WI38 (cell line): ENCODE measurements at regions not wholly inside any gene's neighbourhood (a gene's known extent, or its start where the extent isn't known, plus 50 kb on each side); places are given as distances from the start of the nearest gene placed in this dataset.

Experiments used
- H3K4me3 ChIP-seq: 2 replicates; pipeline ENCODE4 v1.5.1; 2011; ENCODE audit warnings: low read depth, mild to moderate bottlenecking, control low read depth, low read length
- TF ChIP-seq, protein P1 (sequence below): IDR thresholded peaks from 2 replicates; pipeline ENCODE4 v1.5.1; 2012; ENCODE audit warnings: low read depth, mild to moderate bottlenecking, control low read depth, low read length

DNA sequence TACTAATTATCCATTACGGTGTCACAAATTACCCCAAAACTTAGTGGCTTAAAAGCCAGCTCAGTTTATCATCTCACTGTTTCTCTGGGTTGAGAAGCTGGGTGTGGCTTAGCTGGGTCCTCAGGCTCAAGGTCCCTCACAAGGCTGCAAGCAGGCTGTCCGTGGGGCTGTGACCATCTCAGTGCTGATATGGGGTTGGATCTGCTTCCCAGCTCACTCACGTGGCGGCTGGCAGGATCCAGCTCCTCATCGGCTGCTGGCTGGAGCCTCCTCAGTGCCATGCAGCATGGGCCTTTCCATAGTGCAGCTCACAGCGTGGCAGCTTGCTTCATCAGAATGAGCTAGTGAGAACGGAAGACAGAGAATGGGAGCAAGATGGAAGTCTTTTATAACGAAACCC, 128.5 kb upstream of the CPEB4 start:
- TF ChIP-seq, protein P1, sequence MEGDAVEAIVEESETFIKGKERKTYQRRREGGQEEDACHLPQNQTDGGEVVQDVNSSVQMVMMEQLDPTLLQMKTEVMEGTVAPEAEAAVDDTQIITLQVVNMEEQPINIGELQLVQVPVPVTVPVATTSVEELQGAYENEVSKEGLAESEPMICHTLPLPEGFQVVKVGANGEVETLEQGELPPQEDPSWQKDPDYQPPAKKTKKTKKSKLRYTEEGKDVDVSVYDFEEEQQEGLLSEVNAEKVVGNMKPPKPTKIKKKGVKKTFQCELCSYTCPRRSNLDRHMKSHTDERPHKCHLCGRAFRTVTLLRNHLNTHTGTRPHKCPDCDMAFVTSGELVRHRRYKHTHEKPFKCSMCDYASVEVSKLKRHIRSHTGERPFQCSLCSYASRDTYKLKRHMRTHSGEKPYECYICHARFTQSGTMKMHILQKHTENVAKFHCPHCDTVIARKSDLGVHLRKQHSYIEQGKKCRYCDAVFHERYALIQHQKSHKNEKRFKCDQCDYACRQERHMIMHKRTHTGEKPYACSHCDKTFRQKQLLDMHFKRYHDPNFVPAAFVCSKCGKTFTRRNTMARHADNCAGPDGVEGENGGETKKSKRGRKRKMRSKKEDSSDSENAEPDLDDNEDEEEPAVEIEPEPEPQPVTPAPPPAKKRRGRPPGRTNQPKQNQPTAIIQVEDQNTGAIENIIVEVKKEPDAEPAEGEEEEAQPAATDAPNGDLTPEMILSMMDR: no peak

DNA sequence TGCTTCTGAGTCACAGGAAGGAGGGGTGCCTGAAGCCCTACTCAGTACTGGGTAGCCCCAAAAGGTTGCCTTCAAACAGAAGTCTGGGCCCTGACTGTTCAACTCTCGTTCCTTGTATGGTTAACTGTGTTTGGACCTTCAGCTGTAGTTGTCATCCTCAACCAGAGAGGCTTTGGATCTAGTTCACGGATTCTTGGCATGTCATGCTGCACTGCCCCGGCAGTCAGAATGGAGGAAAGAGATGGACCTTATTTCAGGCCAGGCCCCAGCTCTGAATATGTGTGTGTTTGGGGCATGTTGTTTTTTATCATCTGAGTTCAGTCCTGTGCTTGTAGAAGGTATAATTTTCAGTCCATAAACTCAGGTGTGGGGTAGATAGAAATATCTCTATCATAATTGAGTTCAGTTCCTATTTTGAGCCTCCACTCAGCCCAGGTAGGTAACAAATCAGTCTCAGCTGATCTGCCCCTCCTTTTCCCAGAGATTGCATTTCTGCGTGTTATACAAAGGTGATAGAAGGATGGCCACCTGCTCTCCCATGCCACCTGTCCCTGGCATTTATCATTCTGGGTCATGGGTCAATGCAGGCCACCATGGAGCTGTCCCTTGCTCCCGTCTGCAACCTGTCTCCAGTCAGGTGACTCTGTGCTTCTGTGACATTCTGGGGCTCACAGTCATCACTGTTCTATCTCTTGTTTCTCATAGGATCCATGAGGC, 127.5 kb upstream of the CPEB4 start:
- H3K4me3 ChIP-seq: no peak overlapping the region
- TF ChIP-seq, protein P1: no peak

More for the DNA sequence above, 128.5 kb upstream of the CPEB4 start:
- H3K4me3 ChIP-seq: no peak overlapping the region

DNA sequence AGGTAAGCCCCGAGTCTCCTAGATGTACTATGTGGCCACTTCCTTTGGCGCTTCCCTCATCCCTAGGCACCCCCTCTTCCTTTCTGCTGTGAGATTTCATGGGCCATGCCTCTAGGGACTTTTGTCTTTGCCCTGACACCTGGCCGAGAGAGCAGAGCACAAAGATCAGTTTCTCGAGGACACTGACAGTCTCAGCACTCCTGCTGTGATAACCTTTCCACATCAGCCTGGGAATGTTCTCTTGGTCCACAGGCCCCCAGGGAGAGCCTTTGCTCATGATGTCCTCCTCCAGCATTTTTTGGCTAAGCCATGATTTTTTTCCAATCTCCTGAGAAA, 127.0 kb upstream of the CPEB4 start:
- TF ChIP-seq, protein P1: no peak
- H3K4me3 ChIP-seq: no peak overlapping the region

DNA sequence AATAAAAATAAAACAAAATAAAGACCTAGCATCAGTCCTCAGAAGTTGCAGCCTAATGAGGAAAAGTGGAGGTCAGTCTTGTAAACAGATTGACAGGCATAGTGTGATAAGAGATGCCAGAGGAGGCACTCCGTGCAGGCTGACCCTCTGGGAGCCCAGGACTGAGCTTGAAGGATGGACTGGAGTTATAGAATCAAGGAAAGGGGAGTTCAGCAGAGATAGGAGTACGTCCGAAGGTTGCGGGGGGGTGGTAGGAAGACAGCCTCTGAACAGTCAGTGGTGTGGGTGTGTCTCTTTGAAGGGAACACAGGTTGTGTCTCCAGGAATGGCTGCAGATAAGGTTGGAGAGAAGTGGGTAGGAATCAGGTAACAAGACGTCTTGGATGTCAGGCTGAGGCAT, 126.1 kb upstream of the CPEB4 start:
- TF ChIP-seq, protein P1: no peak
- no peak overlapping the region for H3K4me3 ChIP-seq

DNA sequence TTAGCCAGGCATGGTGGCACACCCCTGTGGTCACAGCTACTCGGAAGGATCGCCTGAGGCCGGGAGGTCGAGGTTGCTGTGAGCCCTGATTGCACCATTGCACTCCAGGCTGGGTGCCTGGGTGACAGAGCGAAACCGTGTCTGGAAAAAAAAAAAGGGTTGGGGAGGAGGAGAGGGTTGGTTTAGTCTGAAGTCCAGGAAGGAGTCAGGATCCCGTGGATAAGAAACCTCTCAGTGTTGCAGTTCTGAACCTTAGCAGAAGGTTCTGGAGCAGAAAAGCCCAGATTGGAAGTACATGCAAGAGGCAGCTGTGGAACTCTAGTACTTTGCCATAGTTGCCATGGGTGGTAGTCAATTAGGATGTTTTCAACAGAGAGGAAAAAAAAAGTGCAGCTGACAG, 125.2 kb upstream of the CPEB4 start:
- H3K4me3 ChIP-seq: no peak overlapping the region
- TF ChIP-seq, protein P1: no peak

DNA sequence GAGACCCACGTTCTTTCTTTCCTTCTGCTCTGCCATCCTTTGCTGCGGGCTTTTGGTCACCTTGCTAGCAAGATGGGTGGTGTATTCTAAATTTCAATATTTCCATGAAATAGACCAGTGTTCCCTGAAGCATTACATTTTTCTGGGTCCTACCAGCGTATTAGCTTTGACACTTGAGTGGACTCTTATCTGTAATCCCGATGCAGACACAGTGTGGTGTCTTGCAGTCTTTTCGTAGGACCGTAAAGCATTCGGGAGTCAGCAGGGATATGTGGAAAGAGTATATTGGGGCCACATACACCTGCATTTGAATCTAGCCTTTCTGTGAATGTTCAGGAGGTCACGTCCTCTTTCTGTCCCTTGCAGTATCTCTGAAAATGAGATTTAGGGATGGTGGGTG, 124.7 kb upstream of the CPEB4 start:
- TF ChIP-seq, protein P1: no peak
- no peak overlapping the region for H3K4me3 ChIP-seq

DNA sequence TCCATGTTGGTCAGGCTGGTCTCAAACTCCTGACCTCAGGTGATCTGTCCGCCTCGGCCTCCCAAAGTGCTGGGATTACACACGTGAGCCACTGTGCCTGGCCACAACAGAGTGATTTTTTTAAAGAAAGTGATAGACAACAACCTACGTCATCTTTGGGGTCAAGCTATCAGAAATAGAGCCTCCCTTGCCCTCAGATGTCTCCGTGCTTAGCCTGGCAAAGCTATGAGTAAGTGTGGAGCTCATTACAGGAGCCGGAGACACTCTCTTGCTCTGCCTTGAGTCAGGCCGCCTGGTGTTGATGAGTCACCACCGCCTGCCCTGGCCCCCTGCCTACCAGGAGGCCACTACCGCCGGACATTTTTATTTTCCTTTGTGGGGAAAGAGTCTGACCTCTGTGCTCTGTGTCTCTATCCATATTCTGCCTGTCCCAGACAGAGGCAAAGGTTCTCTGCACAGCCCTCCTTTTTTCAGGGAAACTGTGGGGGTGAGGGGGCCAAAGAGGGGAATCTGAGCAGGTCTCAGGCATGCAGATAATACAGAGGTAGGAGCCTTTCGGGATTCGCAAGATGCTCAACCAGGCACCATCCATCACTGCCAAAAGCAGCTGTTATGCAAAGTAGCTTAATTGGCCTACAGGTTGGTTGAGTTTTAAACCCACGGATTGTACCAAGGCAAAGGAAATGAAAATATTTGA, 123.7 kb upstream of the CPEB4 start:
- no peak overlapping the region for H3K4me3 ChIP-seq
- TF ChIP-seq, protein P1: no peak
